HCT116 (cell line): ENCODE measurements at regions not wholly inside any gene's neighbourhood (a gene's known extent, or its start where the extent isn't known, plus 50 kb on each side); places are given as distances from the start of the nearest gene placed in this dataset.

Experiments
- ATAC-seq: fragments of 200-7000 bp; cut with Tn5 transposase; 2 replicates; pipeline ENCODE4 v1.9.1; 2020; ENCODE audit warnings: mild to moderate bottlenecking, moderate library complexity
- BruUV-seq: library from RNA; stranded (reverse); fragments of 400-500 nt; replicated peaks from 2 replicates; lab custom pipeline; 2021; lab: Mats Ljungman, UMichigan
- CTCF ChIA-PET: fragments of 300-600 bp; sonication (Branson Sonifier 250); formaldehyde crosslinking; loops from one replicate; lab custom pipeline; 2021; ENCODE audit warnings: antibody characterized with exemption; lab: Charles Lee
- POLR2A ChIA-PET: fragments of 300-600, 350-600 bp; sonication (Branson Sonifier 250); formaldehyde crosslinking; loops from one replicate; lab custom pipeline; 2021; ENCODE audit warnings: antibody characterized with exemption; lab: Charles Lee
- RAD21 ChIA-PET, 2 experiments: fragments of 300-600 bp; sonication (Branson Sonifier 250); formaldehyde crosslinking; loops; one replicate each; lab custom pipeline; 2023; ENCODE audit warnings: low total read pairs in 2 of 2; ENCODE audit not compliant: uncharacterized antibody in 2 of 2, unreplicated experiment in 2 of 2, low non-redundant PET in 1 of 2; lab: Charles Lee
- DNase-seq: peaks from one replicate; pipeline ENCODE4 v3.0.0-alpha.2; 2010; ENCODE audit warnings: low read depth, low spot score
- H2AFZ ChIP-seq: fragments of 200-600 bp; shearing (Covaris generic), sonication (generic); 2 replicates; pipeline ENCODE4 v1.6.1; 2017; ENCODE audit warnings: low read depth, mixed run types, mixed read lengths, antibody characterized with exemption, low read length; ENCODE audit not compliant: poor library complexity, severe bottlenecking
- H3K27ac ChIP-seq: 2 replicates; pipeline ENCODE4 v1.5.1; 2012; ENCODE audit warnings: low read depth, low read length
- H3K27me3 ChIP-seq: fragments of 200-600 bp; sonication (generic); 2 replicates; pipeline ENCODE4 v1.6.1; 2016; ENCODE audit warnings: mixed run types, low read length, mixed read lengths; ENCODE audit not compliant: insufficient read depth
- H3K36me3 ChIP-seq, 2 experiments: fragments of 200-500 bp in 1 of 2; fragments of 200-600 bp in 1 of 2; sonication (Bioruptor generic) in 1 of 2; sonication (generic) in 1 of 2; 2 replicates each; pipeline versions ENCODE4 v1.5.1 to v1.6.1; 2014 to 2016; ENCODE audit warnings: low read length in 2 of 2, inconsistent platforms in 1 of 2, mixed read lengths in 1 of 2, mixed run types in 1 of 2; ENCODE audit not compliant: insufficient read depth in 2 of 2, control insufficient read depth in 1 of 2
- H3K4me1 ChIP-seq, 2 experiments: fragments of 200-600 bp in 1 of 2; sonication (generic) in 1 of 2; 2 replicates each; pipeline versions ENCODE4 v1.5.1 to v1.6.1; 2012 to 2017; ENCODE audit warnings: low read length in 2 of 2, inconsistent platforms in 1 of 2, mild to moderate bottlenecking in 1 of 2, mixed read lengths in 1 of 2, mixed run types in 1 of 2, moderate library complexity in 1 of 2; ENCODE audit not compliant: insufficient read depth in 2 of 2, control insufficient read depth in 1 of 2
- H3K4me2 ChIP-seq: fragments of 200-600 bp; sonication (generic); 2 replicates; pipeline ENCODE4 v1.6.1; 2017; ENCODE audit warnings: mixed run types, low read length, mixed read lengths
- H3K4me3 ChIP-seq, 2 experiments: fragments of 200-600 bp in 1 of 2; sonication (generic) in 1 of 2; replicated peaks in 1 of 2; 2 replicates each; pipeline ENCODE4 v1.5.1; 2011 to 2016; ENCODE audit warnings: low read length in 2 of 2, control low read depth in 1 of 2, low read depth in 1 of 2, mild to moderate bottlenecking in 1 of 2, mixed read lengths in 1 of 2, mixed run types in 1 of 2
- H3K79me2 ChIP-seq: fragments of 200-600 bp; sonication (generic); 2 replicates; pipeline ENCODE4 v1.6.1; 2017; ENCODE audit warnings: mild to moderate bottlenecking, mixed run types, low read length, moderate library complexity, mixed read lengths; ENCODE audit not compliant: insufficient read depth
- H3K9ac ChIP-seq: fragments of 200-600 bp; sonication (generic); 2 replicates; pipeline ENCODE4 v1.6.1; 2016; ENCODE audit warnings: low read length, mixed read lengths
- H3K9me2 ChIP-seq: fragments of 200-600 bp; sonication (generic), shearing (Covaris generic); 2 replicates; pipeline ENCODE4 v1.6.1; 2017; ENCODE audit warnings: mixed run types, mild to moderate bottlenecking, moderate library complexity; ENCODE audit not compliant: insufficient read depth
- H3K9me3 ChIP-seq, 2 experiments: fragments of 200-500 bp in 1 of 2; fragments of 200-600 bp in 1 of 2; sonication (Bioruptor generic) in 1 of 2; sonication (generic) in 1 of 2; 2 replicates each; pipeline ENCODE4 v1.6.1; 2014 to 2017; ENCODE audit warnings: low read length in 2 of 2, mixed read lengths in 2 of 2, inconsistent platforms in 1 of 2, low read depth in 1 of 2, mild to moderate bottlenecking in 1 of 2, mixed run types in 1 of 2, moderate library complexity in 1 of 2; ENCODE audit not compliant: control insufficient read depth in 1 of 2, insufficient read depth in 1 of 2
- H4K20me1 ChIP-seq: fragments of 200-600 bp; sonication (generic), shearing (Covaris generic); 2 replicates; pipeline ENCODE4 v1.6.1; 2017; ENCODE audit warnings: mixed run types, mild to moderate bottlenecking, moderate library complexity; ENCODE audit not compliant: insufficient read depth
- CBX3 ChIP-seq: IDR thresholded peaks from 2 replicates; pipeline ENCODE4 v1.6.1; 2012; ENCODE audit warnings: low read depth
- CEBPB ChIP-seq: IDR thresholded peaks from 2 replicates; pipeline ENCODE4 v1.6.1; 2012; ENCODE audit warnings: low read depth
- CTCF ChIP-seq, 3 experiments: fragments of 200-600 bp in 1 of 3; sonication (generic) in 1 of 3; IDR thresholded peaks in 2 of 3; conservative IDR thresholded peaks in 1 of 3; 2 replicates each; pipeline ENCODE4 v1.5.1; 2012 to 2017; ENCODE audit warnings: low read depth in 2 of 3, low read length in 2 of 3, antibody characterized with exemption in 1 of 3, borderline replicate concordance in 1 of 3, control low read depth in 1 of 3, mild to moderate bottlenecking in 1 of 3, mixed read lengths in 1 of 3, mixed run types in 1 of 3, moderate library complexity in 1 of 3; ENCODE audit not compliant: insufficient read depth in 1 of 3
- EGR1 ChIP-seq: IDR thresholded peaks from 2 replicates; pipeline ENCODE4 v1.6.1; 2012; ENCODE audit warnings: low read depth
- ELF1 ChIP-seq: IDR thresholded peaks from 2 replicates; pipeline ENCODE4 v1.6.1; 2012; ENCODE audit warnings: low read depth, borderline replicate concordance
- EZH2 ChIP-seq: fragments of 200-600 bp; sonication (generic); IDR thresholded peaks from 2 replicates; pipeline ENCODE4 v1.6.1; 2017; ENCODE audit warnings: antibody characterized with exemption, mixed run types
- EZH2phosphoT487 ChIP-seq: fragments of 200-600 bp; IDR thresholded peaks from 2 replicates; pipeline ENCODE4 v1.6.1; 2018; ENCODE audit warnings: antibody characterized with exemption, borderline replicate concordance
- FOSL1 ChIP-seq: IDR thresholded peaks from 2 replicates; pipeline ENCODE4 v1.6.1; 2012; ENCODE audit warnings: low read depth
- JUND ChIP-seq: IDR thresholded peaks from 2 replicates; pipeline ENCODE4 v1.6.1; 2012
- MAX ChIP-seq: IDR thresholded peaks from 2 replicates; pipeline ENCODE4 v1.6.1; 2012
- POLR2A ChIP-seq: IDR thresholded peaks from 2 replicates; pipeline ENCODE4 v1.7.0; 2011; ENCODE audit warnings: borderline replicate concordance; ENCODE audit not compliant: insufficient read depth, insufficient read length; ENCODE audit errors: extremely low read depth
- POLR2AphosphoS5 ChIP-seq: IDR thresholded peaks from 2 replicates; pipeline ENCODE4 v1.6.1; 2011; ENCODE audit warnings: mild to moderate bottlenecking, low read depth, low read length, moderate library complexity
- REST ChIP-seq: IDR thresholded peaks from 2 replicates; pipeline ENCODE4 v1.6.1; 2012; ENCODE audit warnings: low read depth
- SIN3A ChIP-seq: IDR thresholded peaks from 2 replicates; pipeline ENCODE4 v1.6.1; 2012; ENCODE audit warnings: low read depth
- SRF ChIP-seq: IDR thresholded peaks from 2 replicates; pipeline ENCODE4 v1.6.1; 2012; ENCODE audit warnings: low read depth
- TCF7L2 ChIP-seq: IDR thresholded peaks from 2 replicates; pipeline ENCODE4 v1.7.0; 2011; ENCODE audit warnings: borderline replicate concordance, inconsistent platforms; ENCODE audit not compliant: insufficient read depth, insufficient read length; ENCODE audit errors: extremely low read depth
- YY1 ChIP-seq: IDR thresholded peaks from 2 replicates; pipeline ENCODE4 v1.6.1; 2011; ENCODE audit warnings: low read length, low read depth, moderate library complexity, mild to moderate bottlenecking; ENCODE audit not compliant: insufficient replicate concordance; ENCODE audit errors: extremely low read depth
- ZFX ChIP-seq: fragments of 450-650 bp; IDR thresholded peaks from 2 replicates; pipeline ENCODE4 v1.6.1; 2017
- intact Hi-C: fragments of 100-400 bp; cut with micrococcal nuclease; formaldehyde crosslinking; loops from 2 replicates; pipeline ENCODE4 v1.10.0; 2022

GRCh38 chr6:74519163-74519562, 686.7 kb downstream of the COL12A1 start:
- no TSS peak for BruUV-seq
- CTCF ChIA-PET: no interaction called here
- DNase-seq (no peak), ATAC-seq (no peak)
- no peak for TF ChIP-seq TCF7L2
- no peak for TF ChIP-seq YY1
- no peak for TF ChIP-seq POLR2AphosphoS5
- no peak for TF ChIP-seq ZFX
- no peak for TF ChIP-seq SRF
- no peak for TF ChIP-seq EGR1
- no peak for TF ChIP-seq POLR2A
- TF ChIP-seq CEBPB: no peak
- no peak for TF ChIP-seq MAX
- TF ChIP-seq SIN3A: no peak
- TF ChIP-seq ELF1: no peak
- TF ChIP-seq EZH2phosphoT487: no peak
- TF ChIP-seq FOSL1: no peak
- no peak for TF ChIP-seq CBX3
- TF ChIP-seq CTCF (IDR thresholded peaks at IDR 0.05 in 2 of 3, conservative IDR thresholded peaks at IDR 0.05 in 1 of 3; ENCODE audit: borderline replicate concordance in 1 of 3, insufficient read depth in 1 of 3, low read depth in 2 of 3, low read length in 2 of 3): no peak
- TF ChIP-seq REST: no peak
- no peak for TF ChIP-seq EZH2
- no peak for TF ChIP-seq JUND
- no peak overlapping the region for H3K27ac ChIP-seq
- POLR2A ChIA-PET: no interaction called here
- H3K9ac ChIP-seq: no peak overlapping the region
- intact Hi-C loops: no loop called here
- no peaks in the 10 kb centered on the region for H4K20me1 ChIP-seq
- H3K9me3 ChIP-seq: no peaks in the 10 kb centered on the region
- no peaks in the 10 kb centered on the region for H3K79me2 ChIP-seq
- no peaks in the 10 kb centered on the region for H3K4me1 ChIP-seq
- H3K9me2 ChIP-seq: no peaks in the 10 kb centered on the region
- no peak overlapping the region for H2AFZ ChIP-seq
- RAD21 ChIA-PET: no interaction called here
- H3K4me3 ChIP-seq: no peak overlapping the region
- H3K36me3 ChIP-seq: no peaks in the 10 kb centered on the region
- H3K4me2 ChIP-seq: no peak overlapping the region
- H3K27me3 ChIP-seq: no peaks in the 10 kb centered on the region
